ENCODE measurements at regions not wholly inside any gene's neighbourhood (a gene's known extent, or its start where the extent isn't known, plus 50 kb on each side); places are given as distances from the start of the nearest gene placed in this dataset.

GRCh38 chr13:112131713-112132113 is 64.8 kb downstream of the SOX1 start:
- TF ChIP-seq CTCF (IDR thresholded peaks at IDR 0.05) = no peak
- TF ChIP-seq POLR2A (IDR thresholded peaks at IDR 0.05) = no peak

All from thyroid gland (tissue), 4 donors.